ENCODE measurements at regions not wholly inside any gene's neighbourhood (a gene's known extent, or its start where the extent isn't known, plus 50 kb on each side); places are given as distances from the start of the nearest gene placed in this dataset.
"Not testable (repeated sequence)": the region's sequence is repeated elsewhere in the genome, so short reads cannot be mapped to it uniquely, and the experiment has no call there.

DNA sequence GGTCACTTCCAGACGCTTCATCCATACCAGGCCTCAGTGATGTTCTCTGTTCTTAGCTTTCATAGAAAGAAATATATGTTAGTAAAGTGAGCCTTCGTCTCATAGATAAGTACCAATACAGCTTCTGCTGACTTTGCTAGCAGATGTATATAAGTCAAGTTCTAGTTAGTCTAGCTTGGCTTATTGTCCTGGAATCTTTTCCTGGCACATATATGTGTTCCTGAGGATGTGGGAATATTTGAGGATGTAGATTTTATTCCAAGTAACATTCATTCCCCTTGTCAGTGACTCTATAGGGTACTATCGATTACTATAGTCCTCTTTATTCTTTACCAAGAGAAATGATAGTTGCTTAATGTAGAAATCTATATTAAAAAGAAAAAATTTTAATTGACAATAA is 135.2 kb upstream of the FAM9C start:
- DNase-seq = no peak

DNA sequence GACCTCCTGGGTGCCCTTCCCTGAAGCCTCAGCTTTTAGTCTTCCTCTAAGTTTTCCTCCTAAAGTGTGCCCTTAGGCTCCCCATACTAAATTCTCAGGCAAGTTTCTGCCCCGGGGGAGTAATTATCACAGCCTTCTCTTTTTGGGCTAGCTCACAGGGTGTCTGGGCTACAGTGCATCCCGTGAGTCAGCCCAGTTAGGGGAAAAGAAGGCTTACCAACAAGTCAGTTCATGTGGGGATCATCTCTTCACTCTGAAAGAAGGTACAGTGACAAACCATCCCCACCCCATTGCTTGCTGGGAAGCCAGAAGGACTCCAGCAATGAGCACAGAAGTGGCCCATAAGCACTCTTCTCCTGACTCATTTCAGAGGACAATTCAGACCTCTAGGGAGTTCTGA is 134.7 kb upstream of the FAM9C start:
- DNase-seq = no peak

DNA sequence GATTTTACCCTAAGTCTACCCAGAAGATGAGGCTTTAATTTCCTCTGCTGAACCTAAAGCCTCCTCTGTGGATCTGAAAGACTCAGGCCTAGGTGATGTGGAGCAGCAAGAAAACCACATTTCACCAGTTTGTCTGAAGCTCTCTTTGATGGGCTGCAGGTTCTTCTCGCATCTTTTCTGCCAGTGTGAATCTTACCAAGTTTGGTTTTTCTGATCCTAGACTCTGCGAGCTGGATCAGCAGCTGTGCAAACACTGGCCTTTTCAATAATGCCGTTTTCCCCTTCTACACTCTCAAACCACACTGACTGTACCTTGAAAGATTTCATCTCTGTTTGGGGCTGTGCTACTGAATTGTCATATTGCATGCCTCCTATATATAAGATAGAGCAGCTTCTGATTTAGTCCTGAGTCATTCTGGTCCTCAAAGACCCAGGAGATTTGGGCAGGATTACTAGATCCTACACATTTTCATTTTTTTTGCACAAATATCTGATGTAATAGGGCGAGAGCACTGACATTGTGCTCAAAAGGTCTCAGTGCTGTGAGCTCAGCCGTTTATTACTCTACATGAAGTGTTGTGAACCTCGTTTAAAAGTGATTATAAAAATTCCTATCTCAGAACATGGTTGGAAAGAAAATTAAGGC is 133.6 kb upstream of the FAM9C start:
- DNase-seq = no peak

DNA sequence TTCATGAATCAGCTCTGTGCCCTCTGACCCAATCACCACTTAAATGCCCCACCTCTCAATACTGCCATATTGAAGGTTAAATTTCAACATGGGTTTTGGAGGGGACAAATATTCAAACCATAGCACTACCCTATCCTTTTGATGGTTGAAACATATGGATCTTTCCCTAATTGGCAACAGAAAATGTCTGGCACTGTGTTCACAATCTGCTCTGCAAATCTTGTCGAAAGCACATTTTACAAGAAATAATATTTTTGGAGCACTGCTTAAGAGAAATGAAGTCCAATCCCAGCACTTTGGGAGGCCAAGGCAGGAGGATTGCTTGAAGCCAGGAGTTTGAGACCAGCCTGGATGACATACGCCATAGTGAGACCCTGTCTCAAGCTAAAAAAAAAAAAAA is 130.6 kb upstream of the FAM9C start:
- DNase-seq = no peak

DNA sequence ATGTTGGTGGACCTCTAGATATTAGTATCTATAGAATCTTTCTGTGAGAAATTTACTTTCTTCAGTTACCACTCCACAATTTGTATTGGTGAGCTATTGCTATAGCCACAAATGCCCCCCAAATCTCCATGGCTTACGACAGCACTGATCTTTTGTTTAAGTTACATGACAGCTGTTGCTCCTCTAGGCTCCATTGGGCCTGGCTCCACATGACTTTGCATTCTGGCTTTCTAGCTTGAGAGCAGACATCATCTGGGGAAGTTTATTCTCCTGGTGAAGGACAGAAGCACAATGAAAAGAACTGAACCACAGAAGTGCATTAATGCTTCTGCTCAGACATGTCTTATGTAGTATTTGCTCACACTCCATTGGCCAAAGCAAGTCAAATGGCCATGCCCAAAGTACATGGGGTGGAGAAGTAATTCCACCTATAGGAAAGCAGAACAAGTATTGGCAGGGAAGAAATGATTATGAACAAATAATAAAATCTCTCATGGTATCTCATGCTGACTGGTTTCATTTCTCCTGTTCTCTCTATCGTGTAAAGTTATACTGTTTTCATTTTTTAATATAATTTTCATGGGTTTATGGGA is 126.6 kb upstream of the FAM9C start:
- no peak for DNase-seq

DNA sequence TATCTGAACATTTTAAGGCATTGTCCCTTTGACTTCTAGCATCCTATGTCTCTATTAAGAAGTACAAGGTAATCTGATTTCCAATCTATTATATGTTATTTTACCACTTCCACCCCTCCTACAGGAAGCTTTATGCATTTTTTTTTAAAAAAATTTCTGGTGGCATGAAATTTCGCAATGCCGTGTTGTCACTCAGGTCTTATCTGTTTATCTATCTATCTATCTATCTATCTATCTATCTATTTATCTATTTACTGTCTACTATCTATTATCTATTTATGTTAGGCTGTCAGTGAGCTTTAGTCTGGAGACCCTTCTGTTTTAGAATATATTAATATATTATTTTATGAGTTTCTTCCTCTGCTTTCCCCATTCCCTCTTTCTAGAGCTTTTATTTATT is 125.3 kb upstream of the FAM9C start:
- no peak for DNase-seq

DNA sequence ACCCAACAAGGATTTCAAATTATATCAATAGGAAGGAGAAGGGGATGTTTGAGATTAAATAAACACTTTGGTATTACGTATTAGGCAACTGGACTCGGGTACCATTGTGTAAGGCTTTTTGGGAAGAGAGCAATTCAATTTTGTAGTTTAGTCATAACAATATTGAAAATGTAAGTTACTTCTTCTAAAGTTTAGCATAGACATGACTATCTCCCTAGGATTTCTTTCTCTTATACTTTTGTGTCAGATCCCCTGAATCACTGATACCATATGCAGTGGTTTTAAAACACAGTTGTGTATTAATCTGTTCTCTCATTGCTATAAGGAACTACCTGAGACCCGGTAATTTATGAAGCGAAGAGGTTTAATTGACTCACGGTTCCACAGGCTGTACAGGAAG is 123.8 kb upstream of the FAM9C start:
- DNase-seq = no peak

DNA sequence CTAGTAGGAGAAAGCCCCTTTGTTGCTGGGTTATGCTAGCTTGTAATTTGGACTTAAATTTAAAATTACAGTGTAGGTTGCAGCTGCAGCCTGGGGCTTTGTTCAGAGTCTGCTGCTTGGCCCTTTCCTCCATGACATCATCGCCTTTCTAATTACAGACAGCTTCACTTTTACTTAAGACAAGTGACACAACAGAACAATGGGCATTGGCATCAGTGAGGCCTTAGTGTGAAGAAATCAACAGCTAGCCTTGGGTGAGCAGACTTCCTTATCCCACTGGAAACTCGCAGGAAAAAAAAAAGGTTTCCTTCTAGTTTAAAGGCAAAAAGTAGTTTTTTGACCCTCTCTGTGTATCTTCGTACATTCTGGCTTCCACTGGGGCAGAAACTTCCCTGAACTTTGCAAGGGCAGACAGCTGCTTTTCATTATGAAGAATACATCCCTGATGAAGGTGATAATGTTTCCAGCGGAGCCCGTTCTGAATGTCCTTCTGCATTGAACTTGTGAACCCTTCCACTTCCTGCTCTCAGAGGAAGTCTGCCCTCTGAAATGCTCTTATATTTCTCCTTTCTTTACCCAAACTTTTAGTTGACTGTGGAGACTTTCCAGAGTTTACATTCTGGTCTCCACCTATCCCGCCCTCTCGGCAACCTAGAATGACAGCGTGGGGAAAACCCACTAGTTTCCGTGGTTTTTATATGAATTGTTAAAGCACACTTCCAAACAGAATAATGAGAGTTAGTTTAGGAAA is 123.2 kb upstream of the FAM9C start:
- DNase-seq = no peak

DNA sequence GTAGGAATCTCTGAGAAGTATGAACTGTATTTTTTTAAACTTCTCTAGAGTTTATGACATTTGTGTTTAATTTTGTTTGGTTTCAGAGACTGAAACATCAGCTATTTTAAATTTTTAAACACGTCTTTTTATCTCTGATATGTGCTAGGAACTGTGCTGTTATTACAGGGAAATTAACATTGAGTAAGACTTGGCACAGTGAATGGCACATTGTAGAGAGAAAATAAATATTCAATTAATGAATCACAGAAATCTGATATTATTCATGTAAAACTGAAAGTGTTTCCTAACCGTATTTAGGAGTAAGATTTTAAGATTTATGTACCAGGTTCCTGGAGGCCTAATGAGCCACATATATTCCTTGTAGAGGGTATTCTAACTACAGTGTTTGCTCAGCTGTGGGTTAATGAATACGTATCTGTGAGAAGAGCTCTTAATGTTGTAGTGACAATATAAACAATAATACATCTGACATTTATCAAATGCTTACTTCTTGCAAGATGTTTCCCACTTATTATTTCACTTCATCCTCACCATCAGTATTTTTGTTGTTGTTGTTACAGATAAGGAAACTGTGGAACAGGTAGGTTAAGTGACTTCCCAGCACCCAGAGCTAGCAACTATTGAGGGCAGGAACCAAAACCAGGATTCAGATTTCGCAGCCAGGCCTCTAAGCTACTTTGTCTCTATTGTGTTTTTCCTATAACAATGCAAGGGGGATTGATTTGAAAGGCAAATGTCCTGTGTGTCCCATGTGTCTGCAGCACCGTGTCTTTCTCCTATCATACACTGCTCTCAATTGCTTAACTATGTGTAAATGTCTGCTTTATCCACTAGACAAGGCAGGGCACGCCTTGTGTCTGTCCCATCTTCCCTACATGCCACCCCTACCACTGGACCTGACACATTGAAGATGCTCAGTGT is 121.1 kb upstream of the FAM9C start:
- no peak for DNase-seq

DNA sequence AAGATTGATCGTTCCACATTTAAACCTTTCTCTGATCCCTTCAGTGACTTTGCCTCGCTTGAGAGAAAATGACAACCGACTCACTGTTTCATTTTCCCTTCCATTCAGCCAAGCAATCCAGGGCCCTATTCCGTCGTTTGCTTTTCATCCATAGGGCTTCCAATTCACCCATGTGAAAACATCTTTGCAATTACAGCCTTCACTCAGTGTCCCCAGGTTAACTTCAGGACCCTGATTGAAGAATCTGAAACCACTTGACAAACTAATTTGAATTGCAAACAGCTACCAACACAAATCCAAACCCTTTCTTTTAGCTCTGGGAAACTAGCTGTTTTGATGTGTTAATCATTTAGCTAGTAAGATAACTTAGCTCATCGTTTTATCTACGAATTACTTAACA is 120.2 kb upstream of the FAM9C start:
- no peak for DNase-seq

DNA sequence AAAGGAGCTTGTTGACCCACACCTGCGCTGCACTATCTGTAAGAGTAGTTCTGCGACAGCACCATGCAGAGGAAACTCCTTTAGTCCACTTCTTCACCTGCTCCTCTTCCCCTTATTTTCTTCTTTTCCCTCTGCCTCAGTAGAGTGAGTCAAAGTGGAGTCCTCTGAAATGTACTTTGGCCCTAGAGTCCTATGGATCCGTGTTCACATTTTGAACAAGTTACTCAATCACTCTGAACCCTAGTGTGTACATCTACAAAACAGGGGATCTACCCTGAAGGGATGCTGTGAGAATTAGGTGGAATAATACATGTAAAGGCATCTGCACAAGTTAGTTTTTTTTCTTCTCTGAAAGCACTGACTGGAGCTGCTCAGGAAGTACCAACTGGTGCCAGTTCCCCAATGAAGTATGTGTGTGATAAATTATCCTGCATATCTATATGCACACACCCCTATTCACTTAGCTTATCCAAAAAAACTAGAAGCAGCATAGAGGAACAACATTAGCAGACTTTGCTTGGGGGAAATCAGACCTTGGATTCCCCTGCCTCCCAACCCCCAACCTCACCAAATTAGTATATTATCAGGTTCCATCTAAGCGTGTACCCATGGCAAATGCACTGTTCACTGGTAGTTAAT is 118.5 kb upstream of the FAM9C start:
- DNase-seq = no peak

DNA sequence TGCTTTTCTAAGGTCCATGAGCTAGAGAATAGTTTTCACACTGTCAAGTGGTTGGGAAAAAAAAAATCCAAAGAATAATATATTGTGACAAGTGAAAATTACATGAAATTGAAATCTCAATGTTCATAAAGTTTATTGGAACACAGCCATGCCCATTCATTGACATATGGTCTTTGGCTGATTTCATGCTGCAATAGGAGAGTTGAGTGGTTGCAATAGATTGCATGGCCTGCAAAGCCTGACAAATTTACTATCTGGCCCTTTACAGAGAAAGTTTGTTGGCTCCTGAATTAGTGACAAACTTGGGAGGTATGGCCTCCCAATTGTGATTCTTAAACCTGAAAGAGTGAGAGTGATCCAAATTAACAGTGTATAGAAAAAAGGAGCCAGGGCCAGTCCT is 115.5 kb upstream of the FAM9C start:
- no peak for DNase-seq

DNA sequence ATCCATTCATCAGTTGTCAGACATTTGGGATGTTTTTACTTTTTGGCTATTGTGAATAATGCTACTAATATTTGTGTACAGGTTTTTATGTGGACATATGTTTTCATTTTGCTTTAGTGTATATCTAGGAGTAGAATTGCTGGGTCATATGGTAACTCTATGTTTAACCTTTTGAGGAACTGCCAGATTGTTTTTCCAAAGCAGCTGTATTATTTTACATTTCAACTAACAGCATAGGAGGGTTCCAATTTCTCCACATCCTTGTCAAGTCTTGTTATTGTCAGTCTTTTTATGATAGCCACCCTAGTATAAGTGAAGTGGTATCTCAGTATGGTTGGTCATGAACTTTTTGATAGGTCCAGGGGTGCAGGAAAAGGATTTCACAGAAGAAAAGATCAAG is 114.5 kb upstream of the FAM9C start:
- no peak for DNase-seq

DNA sequence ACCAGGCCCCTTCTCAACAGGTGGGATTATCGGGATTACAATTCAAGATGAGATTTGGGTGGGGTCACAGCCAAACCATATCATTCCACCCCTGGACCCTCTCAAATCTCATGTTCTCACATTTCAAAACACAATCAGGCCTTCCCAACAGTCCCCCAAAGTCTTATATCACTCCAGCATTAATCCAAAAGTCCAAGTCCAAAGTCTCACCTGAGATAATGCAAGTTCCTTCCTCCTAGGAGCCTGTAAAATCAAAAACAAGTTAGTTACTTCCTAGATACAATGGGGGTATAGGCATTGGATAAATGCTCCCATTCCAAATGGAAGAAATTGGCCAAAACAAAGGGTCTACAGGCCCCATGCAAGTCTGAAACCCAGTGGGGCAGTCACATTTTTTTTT is 111.1 kb upstream of the FAM9C start:
- not testable (repeated sequence) for DNase-seq

DNA sequence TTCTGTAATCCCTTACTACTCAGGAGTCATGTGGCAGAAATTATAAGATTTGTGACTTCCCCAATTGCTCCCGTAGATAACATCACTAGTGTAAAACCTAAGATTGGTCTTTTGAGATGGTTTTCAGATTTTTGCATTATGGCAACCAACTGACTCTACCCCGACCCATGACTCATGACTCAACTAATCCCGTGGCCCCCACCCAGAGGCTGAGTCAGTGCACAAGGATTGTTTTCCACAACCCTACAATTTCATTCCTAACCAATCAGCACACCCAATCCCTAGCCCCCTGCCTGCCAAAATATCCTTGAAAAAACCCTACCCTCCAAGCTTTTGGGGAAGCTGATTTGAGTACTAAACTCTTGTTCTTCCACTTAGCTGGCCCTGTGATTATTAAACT is 109.4 kb upstream of the FAM9C start:
- DNase-seq = no peak

DNA sequence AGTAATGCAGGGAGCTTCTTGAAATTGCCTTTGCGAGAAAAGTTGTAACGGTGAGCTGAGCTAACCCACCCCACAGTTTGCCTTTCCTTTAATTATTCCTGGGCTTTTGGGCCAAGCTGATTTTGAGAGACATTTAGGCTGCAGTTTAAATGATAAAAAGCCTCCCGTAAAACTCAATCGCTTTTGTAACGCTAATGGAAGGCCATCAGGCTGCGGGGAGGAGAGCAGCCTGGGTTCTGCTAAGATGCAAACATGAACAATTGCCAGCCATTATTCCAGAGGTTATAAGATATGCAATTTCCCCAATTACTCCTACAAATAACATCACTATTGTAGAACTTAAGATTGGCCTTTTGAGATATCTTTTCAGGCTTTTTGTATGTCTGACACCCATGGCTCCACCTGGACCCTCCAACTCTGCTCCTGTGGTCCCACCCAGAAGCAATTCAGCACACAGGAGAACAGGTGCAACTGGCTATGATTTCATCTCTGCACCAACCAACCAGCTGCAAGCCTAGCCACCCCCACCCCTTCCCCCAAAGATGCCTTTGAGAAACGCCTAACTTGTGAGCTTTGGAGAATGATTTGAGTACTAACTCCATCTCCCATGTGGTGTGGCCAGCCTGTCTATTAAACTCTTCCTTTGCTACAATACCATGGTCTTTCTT is 108.2 kb upstream of the FAM9C start:
- DNase-seq = no peak

DNA sequence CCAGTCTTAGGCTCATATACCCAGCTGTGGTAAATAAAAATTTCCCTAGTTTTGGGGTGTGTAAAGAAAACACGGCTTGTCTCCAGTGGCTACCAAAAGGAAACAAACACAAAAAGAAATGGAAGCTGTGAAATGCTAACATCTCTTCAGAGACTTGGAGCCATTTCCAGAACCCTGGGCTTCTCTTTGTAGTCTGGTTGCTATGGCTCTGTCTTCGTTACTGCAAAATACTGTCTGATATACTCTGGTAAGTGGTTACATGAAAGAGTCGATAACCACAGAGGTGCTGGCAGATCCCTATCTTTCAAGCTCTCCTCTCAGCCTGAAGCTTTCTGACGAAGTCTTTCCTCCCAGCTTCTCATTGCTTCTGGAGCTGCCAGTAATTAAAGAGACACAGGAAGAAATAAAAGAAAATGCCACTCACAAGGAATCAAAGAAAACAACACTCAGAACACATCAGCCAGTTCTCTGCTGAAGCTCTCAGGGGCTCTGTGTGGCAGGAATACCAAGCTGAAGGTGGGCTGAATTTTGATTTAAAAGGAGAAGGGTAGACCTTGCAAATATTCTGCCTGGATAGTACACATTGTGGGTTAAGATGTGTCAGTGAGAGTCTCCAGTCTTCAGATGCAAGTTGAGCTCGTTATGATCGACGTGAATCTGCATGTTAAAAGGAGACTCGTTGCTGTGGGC is 107.6 kb upstream of the FAM9C start:
- no peak for DNase-seq

DNA sequence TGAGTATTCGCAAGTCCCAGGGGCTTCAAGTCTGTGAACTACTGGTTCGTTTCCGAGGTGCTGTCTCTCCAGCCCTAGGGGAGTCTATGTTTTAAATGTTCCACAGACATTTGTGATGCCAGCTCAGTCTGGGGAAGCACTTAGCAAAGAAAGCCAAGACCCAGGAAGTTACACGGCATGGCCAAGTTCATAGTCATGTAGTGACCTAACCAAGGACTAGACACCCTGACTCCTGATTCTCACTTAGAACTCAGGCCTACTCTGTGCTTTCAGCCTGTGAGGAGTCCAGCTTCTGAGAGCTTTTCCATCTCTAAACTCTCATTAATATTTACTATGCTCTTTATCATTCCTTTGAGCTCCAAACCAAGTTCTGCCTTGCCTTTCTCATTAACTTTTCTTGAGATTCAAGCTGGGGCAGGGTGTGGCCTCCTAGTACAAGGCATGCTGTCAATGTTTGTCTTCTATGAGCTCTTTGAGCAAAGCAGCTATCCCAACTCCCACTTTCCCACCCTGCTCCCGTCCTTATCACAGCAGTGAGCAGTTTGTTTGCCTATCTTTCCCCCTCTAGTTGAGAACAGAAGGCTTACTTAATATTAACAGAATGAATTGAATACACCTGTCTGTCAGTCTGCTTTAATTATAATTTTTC is 105.4 kb upstream of the FAM9C start:
- no peak for DNase-seq

DNA sequence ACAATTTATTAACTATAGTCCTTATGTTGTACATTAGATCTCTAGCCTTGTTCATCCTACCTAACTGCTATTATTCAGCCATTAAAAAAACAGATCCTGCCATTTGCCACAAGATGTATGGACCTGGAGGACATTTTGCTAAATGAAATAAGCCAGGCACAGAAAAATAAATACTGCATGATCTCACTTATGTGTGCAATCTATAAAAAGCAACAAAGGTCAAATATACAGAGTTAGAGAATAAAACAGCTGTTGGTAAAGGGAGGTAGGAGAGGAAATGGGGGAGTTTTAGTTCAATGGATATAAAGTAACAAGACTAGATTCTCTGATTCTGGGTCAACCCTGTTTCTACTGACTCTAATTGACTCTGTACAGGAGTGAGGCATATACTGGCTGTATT is 103.3 kb upstream of the FAM9C start:
- no peak for DNase-seq

DNA sequence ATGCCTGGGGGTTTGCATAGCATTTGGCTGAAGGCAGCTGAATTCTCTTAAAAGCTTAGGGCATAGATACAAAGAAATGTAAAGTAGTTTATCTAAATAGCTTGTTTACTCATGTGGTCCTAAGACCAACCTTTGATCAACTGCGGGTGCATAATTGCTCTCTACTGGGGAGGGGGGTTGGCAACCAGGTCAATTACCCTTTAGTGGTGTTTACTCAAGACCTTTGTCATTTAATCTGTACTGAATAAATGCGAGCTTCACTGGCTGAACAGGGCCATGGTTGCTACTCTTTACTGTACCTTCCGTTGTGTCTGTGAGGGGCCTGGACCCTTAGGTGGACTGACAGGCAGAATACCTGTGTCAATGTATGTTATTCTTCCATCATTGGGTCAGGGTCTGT is 102.7 kb upstream of the FAM9C start:
- DNase-seq = no peak

Data from T1000 (cell line).